Activated CD4-positive, alpha-beta T cell treated with anti-CD3 and anti-CD28 coated beads for 4 hours (primary cell): ENCODE measurements at regions not wholly inside any gene's neighbourhood (a gene's known extent, or its start where the extent isn't known, plus 50 kb on each side); places are given as distances from the start of the nearest gene placed in this dataset.
"Not testable (repeated sequence)": the region's sequence is repeated elsewhere in the genome, so short reads cannot be mapped to it uniquely, and the experiment has no call there.

Experiments used
- DNase-seq, 2 donors: peaks; one replicate each; pipeline ENCODE4 v3.0.0-alpha.2; 2020

GRCh38 chrX:150254909-150255308 is 108.2 kb upstream of the MAMLD1 start:
- DNase-seq = no peak

- no peak for DNase-seq
These were observed 107.4 kb upstream of the MAMLD1 start for GRCh38 chrX:150255441-150256296.

- DNase-seq = no peak
These were observed 106.8 kb upstream of the MAMLD1 start for GRCh38 chrX:150256297-150256650.

- DNase-seq = no peak
These were observed 105.6 kb upstream of the MAMLD1 start for GRCh38 chrX:150257353-150258175.

- no peak for DNase-seq
These were observed 105.0 kb upstream of the MAMLD1 start for GRCh38 chrX:150258176-150258425.

- no peak for DNase-seq
These were observed 104.4 kb upstream of the MAMLD1 start for GRCh38 chrX:150258463-150259430.

- DNase-seq = no peak
These were observed 100.7 kb upstream of the MAMLD1 start for GRCh38 chrX:150262456-150262855.

- no peak for DNase-seq
These were observed 94.2 kb upstream of the MAMLD1 start for GRCh38 chrX:150268839-150269355.

- DNase-seq = no peak
These were observed 93.4 kb upstream of the MAMLD1 start for GRCh38 chrX:150269605-150270254.

GRCh38 chrX:150270622-150271021 is 92.5 kb upstream of the MAMLD1 start:
- no peak for DNase-seq

- DNase-seq = not testable (repeated sequence)
These were observed 89.4 kb upstream of the MAMLD1 start for GRCh38 chrX:150273575-150274294.

- DNase-seq = no peak
These were observed 80.2 kb upstream of the MAMLD1 start for GRCh38 chrX:150282953-150283352.

GRCh38 chrX:150291014-150291413 is 72.1 kb upstream of the MAMLD1 start:
- no peak for DNase-seq

GRCh38 chrX:150293311-150294013 is 69.7 kb upstream of the MAMLD1 start:
- no peak for DNase-seq

GRCh38 chrX:150298841-150299551 is 64.1 kb upstream of the MAMLD1 start:
- DNase-seq = no peak

- DNase-seq = no peak
These were observed 63.5 kb upstream of the MAMLD1 start for GRCh38 chrX:150299579-150299978.

- no peak for DNase-seq
These were observed 59.6 kb upstream of the MAMLD1 start for GRCh38 chrX:150303386-150304097.

GRCh38 chrX:150306002-150306401 is 57.1 kb upstream of the MAMLD1 start:
- DNase-seq = no peak

- no peak for DNase-seq
These were observed 55.1 kb upstream of the MAMLD1 start for GRCh38 chrX:150308041-150308440.
